Lower lobe of right lung (tissue), 2 donors: ENCODE measurements at regions not wholly inside any gene's neighbourhood (a gene's known extent, or its start where the extent isn't known, plus 50 kb on each side); places are given as distances from the start of the nearest gene placed in this dataset.

Source experiments
- ATAC-seq, 2 donors: fragments of 200-7000 bp; cut with Tn5 transposase; one replicate each; pipeline ENCODE4 v1.9.1; 2020 to 2022; ENCODE audit warnings: mild to moderate bottlenecking in 2 of 2, moderate library complexity in 2 of 2
- DNase-seq: peaks from one replicate; pipeline ENCODE4 v3.0.0-alpha.2; 2020
- H3K27ac ChIP-seq: fragments of 200-600 bp; one replicate; pipeline ENCODE4 v1.8.0; 2022
- H3K27me3 ChIP-seq: fragments of 200-600 bp; one replicate; pipeline ENCODE4 v1.8.0; 2022; ENCODE audit warnings: low read depth
- H3K36me3 ChIP-seq: fragments of 200-600 bp; one replicate; pipeline ENCODE4 v1.8.0; 2022; ENCODE audit warnings: mild to moderate bottlenecking
- H3K4me1 ChIP-seq: fragments of 200-600 bp; one replicate; pipeline ENCODE4 v1.8.0; 2022
- H3K4me3 ChIP-seq: fragments of 200-600 bp; one replicate; pipeline ENCODE4 v1.8.0; 2022; ENCODE audit warnings: mild to moderate bottlenecking
- H3K9me3 ChIP-seq: fragments of 200-600 bp; one replicate; pipeline ENCODE4 v1.8.0; 2022
- intact Hi-C: fragments of 100-400 bp; cut with DNase I; formaldehyde crosslinking; loops from one replicate; pipeline ENCODE4 v1.11.0; 2022
- TF ChIP-seq, protein P1 (sequence below): fragments of 200-600 bp; IDR thresholded peaks from one replicate; pipeline ENCODE4 v1.8.0; 2022; ENCODE audit warnings: antibody characterized with exemption, mild to moderate bottlenecking
- donor health status: DM: no; HTN: yes; CAD: no; lungs with severe emphysema.

- intact Hi-C loops, result no loop called here
- TF ChIP-seq, protein P1, sequence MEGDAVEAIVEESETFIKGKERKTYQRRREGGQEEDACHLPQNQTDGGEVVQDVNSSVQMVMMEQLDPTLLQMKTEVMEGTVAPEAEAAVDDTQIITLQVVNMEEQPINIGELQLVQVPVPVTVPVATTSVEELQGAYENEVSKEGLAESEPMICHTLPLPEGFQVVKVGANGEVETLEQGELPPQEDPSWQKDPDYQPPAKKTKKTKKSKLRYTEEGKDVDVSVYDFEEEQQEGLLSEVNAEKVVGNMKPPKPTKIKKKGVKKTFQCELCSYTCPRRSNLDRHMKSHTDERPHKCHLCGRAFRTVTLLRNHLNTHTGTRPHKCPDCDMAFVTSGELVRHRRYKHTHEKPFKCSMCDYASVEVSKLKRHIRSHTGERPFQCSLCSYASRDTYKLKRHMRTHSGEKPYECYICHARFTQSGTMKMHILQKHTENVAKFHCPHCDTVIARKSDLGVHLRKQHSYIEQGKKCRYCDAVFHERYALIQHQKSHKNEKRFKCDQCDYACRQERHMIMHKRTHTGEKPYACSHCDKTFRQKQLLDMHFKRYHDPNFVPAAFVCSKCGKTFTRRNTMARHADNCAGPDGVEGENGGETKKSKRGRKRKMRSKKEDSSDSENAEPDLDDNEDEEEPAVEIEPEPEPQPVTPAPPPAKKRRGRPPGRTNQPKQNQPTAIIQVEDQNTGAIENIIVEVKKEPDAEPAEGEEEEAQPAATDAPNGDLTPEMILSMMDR, result no peak
- DNase-seq, result no peak
- Histone ChIP-seq H3K27me3 (no peaks in the 10 kb centered on the region), H3K9me3 (no peaks in the 10 kb centered on the region), H3K27ac (no peak overlapping the region), H3K4me1 (no peaks in the 10 kb centered on the region), H3K36me3 (no peaks in the 10 kb centered on the region), H3K4me3 (no peak overlapping the region)
- no peak for ATAC-seq
Observed at GRCh38 chrX:121836000-121836399, 788.6 kb downstream of the GLUD2 start.

DNA sequence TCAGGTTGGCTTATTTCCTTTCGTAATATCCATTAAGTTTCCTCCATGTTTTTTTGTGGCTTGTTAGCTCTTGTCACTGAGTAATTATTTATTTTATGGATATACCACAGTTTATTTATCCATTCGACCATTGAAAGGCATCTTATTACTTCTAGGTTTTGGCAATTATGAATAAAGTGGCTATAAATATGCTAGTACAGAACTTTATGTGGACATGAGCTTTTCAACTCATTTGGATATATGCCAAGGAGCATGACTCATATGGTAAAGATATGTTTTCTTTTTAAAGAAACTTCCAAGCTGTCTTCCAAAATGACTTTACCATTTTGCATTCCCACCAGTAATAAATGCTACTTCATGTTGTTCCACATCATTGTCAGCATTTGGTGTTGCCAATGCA, 803.6 kb downstream of the GLUD2 start:
- Histone ChIP-seq H3K9me3 (no peaks in the 10 kb centered on the region), H3K27me3 (no peaks in the 10 kb centered on the region), H3K27ac (no peak overlapping the region), H3K4me3 (no peak overlapping the region), H3K36me3 (no peaks in the 10 kb centered on the region), H3K4me1 (no peaks in the 10 kb centered on the region)
- TF ChIP-seq, protein P1, result no peak
- DNase-seq, result no peak
- ATAC-seq, result no peak
- intact Hi-C loops, result no loop called here

DNA sequence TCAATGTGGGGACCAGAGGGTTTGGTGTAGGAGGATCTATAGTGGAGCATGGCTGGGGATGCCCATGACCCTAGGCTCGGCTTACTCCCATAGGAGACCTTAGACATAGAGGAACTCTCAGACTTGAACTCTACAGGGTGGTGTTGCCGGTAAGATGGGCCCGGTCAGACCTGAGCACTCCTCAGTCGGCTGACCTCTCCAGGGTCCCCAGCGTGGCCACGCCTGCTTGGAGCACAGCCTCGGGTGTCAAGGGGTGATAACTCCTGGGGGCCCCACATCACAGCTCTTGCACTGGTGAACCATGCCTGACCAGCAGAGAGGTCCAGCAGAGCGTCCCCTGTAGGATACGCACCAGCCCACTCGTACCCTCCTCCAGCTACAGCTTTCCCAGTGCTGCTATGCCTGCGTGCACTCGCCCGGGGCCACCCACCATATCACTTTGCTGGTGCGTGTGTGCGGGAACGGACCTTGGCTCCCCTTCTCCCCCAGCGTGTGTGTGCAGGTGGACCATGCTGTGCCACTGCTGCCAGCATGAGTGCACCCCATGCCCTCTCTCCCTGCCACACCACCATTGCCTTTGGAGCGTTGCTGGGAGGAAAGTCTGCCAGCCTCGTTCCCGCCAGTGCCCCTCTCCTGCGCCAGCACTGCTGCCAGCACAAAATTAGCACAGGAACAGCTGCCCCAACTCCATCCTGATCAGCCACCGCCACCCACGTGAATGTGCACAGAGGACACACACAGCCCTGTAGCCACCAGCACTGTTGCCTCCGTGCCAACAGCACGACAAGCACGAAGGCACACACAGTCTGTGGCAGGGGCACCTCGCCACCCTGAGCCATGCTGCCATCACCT, 806.6 kb downstream of the GLUD2 start:
- intact Hi-C loops, result no loop called here
- TF ChIP-seq, protein P1, result no peak
- Histone ChIP-seq H3K27ac (no peak overlapping the region), H3K36me3 (no peaks in the 10 kb centered on the region), H3K27me3 (no peaks in the 10 kb centered on the region), H3K9me3 (no peaks in the 10 kb centered on the region), H3K4me3 (no peak overlapping the region), H3K4me1 (no peaks in the 10 kb centered on the region)
- ATAC-seq, result no peak
- DNase-seq, result no peak

DNA sequence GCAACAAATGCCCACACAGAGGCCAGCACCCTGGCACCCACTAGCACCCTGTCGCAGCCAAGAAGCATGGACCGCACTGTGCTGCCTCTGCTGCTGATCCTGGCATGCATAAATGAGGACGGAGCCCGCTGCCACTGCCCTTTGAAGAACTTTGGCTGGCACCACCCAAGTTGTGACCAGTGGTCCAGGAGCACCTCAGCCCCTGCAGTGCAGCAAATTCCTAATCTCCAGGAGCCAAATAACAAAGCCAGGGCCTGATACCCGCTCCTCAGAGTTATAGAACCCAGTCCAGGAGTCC, 807.2 kb downstream of the GLUD2 start:
- no peak overlapping the region for H3K4me3 ChIP-seq
- H3K36me3 ChIP-seq, result no peaks in the 10 kb centered on the region
- no peak overlapping the region for H3K27ac ChIP-seq
- DNase-seq (no peak), ATAC-seq (no peak)
- no peaks in the 10 kb centered on the region for H3K9me3 ChIP-seq
- H3K27me3 ChIP-seq, result no peaks in the 10 kb centered on the region
- intact Hi-C loops, result no loop called here
- TF ChIP-seq, protein P1, result no peak
- no peaks in the 10 kb centered on the region for H3K4me1 ChIP-seq

DNA sequence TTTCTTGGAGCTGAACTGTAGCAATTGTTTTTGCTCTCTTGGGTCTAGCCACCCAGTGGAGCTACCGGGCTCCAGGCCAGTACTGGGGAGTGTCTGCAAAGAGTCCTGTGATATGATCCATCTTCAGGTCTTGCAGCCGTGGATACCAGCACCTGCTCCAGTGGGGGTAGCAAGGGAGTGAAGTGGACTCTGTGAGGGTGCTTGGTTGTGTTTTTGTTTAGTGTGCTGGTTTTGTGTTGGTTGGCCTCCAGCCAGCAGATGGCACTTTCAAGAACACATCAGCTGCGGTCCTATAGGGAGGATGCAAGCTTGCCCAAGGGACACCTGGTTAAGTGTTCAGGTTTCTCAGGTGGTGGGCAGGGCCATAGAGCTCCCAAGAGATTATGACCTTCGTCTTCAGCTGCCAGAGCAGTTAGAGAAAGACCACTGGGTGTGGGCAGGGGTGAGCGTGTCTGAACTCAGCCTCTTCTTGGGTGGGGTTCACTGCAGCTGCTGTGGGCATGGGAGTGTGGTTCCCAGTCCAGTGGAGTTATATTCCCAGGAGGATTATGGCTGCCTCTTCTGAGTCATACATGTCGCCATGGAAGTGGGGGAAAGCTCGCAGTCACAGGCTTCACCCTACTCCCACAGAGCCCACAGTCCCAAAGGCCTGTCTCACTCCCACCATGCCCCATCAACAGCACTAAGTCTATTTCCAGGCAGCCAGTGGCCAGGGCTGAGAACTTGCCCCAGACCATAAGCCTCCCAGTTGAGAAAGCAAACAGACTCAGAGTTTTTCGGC, 811.6 kb downstream of the GLUD2 start:
- no peak for ATAC-seq
- Histone ChIP-seq H3K27ac (no peak overlapping the region), H3K27me3 (no peaks in the 10 kb centered on the region), H3K9me3 (no peaks in the 10 kb centered on the region), H3K4me1 (no peaks in the 10 kb centered on the region), H3K36me3 (no peaks in the 10 kb centered on the region), H3K4me3 (no peak overlapping the region)
- DNase-seq, result no peak
- TF ChIP-seq, protein P1, result no peak
- intact Hi-C loops, result no loop called here
